Tibial artery (tissue), 4 donors: ENCODE measurements at regions not wholly inside any gene's neighbourhood (a gene's known extent, or its start where the extent isn't known, plus 50 kb on each side); places are given as distances from the start of the nearest gene placed in this dataset.

Experiments used
- DNase-seq, 2 donors: peaks; one replicate each; pipeline ENCODE4 v3.0.0-alpha.2; 2019
- H3K27ac ChIP-seq, 2 donors: fragments of 200-600 bp; sonication (generic) in 1 of 2; 1 replicate in 1 of 2; 2 replicates in 1 of 2; pipeline ENCODE4 v1.5.1; 2018 to 2019; ENCODE audit warnings: mild to moderate bottlenecking in 1 of 2
- H3K27me3 ChIP-seq, 2 donors: fragments of 200-600 bp; sonication (generic) in 1 of 2; one replicate each; pipeline versions ENCODE4 v1.5.1 to v1.6.0; 2016 to 2019
- H3K36me3 ChIP-seq, 3 donors: fragments of 200-600 bp; sonication (generic) in 2 of 3; one replicate each; pipeline ENCODE4 v1.5.1; 2016 to 2019; ENCODE audit warnings: mild to moderate bottlenecking in 2 of 3
- H3K4me1 ChIP-seq, 4 donors: fragments of 200-600 bp; sonication (generic) in 2 of 4; 1 replicate in 3 of 4; 2 replicates in 1 of 4; pipeline ENCODE4 v1.5.1; 2016 to 2019
- H3K4me3 ChIP-seq, 2 donors: fragments of 200-600 bp; sonication (generic) in 1 of 2; 1 replicate in 1 of 2; 2 replicates in 1 of 2; pipeline ENCODE4 v1.5.1; 2018 to 2019; ENCODE audit warnings: mild to moderate bottlenecking in 2 of 2
- H3K9me3 ChIP-seq, 3 donors: fragments of 200-600 bp; sonication (generic) in 1 of 3; one replicate each; pipeline ENCODE4 v1.5.1; 2016 to 2019
- intact Hi-C: fragments of 100-400 bp; cut with DNase I; formaldehyde crosslinking; loops from one replicate; pipeline ENCODE4 v1.15.0; 2023; ENCODE audit warnings: low total_unique reads
- TF ChIP-seq, protein P1 (sequence below), 2 experiments: fragments of 200-600 bp in 1 of 2; fragments of 450-650 bp in 1 of 2; IDR thresholded peaks; one replicate each; pipeline ENCODE4 v1.5.1; 2017 to 2019; ENCODE audit warnings: antibody characterized with exemption in 2 of 2, mild to moderate bottlenecking in 1 of 2, moderate library complexity in 1 of 2

DNA sequence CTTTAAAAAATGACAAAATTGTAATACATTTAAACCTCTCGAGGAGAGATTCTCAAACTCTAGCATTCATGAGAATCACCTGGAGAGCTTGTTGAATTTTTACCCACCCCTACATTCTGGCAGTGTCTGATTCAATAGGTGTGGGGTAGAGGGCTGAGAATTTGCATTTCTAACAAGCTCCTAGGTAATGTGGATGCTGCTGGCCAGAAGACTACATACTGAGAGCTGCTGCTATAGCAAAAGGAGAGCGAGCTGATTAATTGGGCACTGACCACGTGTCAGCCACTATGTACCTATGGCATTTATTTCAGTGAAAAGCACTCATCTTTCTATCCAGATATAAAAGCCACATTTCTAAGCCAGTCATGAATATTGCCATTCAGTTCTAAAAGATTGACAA lies 169.0 kb upstream of the NRSN1 start:
- H3K27me3 ChIP-seq = no peaks in the 10 kb centered on the region
- H3K4me3 ChIP-seq = no peak overlapping the region
- intact Hi-C loops = no loop called here
- H3K4me1 ChIP-seq = no peaks in the 10 kb centered on the region
- TF ChIP-seq, protein P1, sequence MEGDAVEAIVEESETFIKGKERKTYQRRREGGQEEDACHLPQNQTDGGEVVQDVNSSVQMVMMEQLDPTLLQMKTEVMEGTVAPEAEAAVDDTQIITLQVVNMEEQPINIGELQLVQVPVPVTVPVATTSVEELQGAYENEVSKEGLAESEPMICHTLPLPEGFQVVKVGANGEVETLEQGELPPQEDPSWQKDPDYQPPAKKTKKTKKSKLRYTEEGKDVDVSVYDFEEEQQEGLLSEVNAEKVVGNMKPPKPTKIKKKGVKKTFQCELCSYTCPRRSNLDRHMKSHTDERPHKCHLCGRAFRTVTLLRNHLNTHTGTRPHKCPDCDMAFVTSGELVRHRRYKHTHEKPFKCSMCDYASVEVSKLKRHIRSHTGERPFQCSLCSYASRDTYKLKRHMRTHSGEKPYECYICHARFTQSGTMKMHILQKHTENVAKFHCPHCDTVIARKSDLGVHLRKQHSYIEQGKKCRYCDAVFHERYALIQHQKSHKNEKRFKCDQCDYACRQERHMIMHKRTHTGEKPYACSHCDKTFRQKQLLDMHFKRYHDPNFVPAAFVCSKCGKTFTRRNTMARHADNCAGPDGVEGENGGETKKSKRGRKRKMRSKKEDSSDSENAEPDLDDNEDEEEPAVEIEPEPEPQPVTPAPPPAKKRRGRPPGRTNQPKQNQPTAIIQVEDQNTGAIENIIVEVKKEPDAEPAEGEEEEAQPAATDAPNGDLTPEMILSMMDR (IDR thresholded peaks at IDR 0.05) = no peak
- H3K36me3 ChIP-seq = no peaks in the 10 kb centered on the region
- no peaks in the 10 kb centered on the region for H3K9me3 ChIP-seq
- no peak for DNase-seq
- no peak overlapping the region for H3K27ac ChIP-seq

DNA sequence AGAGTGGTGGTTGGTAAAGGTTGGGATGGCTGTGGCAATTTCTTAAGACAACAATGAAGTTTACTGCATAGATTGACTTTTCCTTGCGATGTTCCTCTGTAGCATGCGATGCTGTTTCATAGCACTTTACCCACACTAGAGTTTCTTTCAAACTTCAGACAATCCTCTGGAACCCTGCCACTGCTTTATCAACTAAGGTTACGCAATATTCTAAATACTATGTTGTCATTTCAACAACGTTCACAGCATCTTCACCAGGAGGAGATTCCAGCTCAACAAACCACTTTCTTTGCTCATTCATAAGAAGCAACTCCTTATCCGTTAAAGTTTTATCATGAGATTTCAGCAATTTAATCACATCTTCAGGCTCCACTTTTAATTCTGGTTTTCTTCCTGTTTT lies 161.2 kb upstream of the NRSN1 start:
- intact Hi-C loops = no loop called here
- Histone ChIP-seq H3K36me3 (no peaks in the 10 kb centered on the region), H3K27me3 (no peaks in the 10 kb centered on the region), H3K9me3 (no peaks in the 10 kb centered on the region), H3K4me3 (no peak overlapping the region), H3K4me1 (no peaks in the 10 kb centered on the region), H3K27ac (no peak overlapping the region)
- TF ChIP-seq, protein P1 (IDR thresholded peaks at IDR 0.05) = no peak
- DNase-seq = no peak

DNA sequence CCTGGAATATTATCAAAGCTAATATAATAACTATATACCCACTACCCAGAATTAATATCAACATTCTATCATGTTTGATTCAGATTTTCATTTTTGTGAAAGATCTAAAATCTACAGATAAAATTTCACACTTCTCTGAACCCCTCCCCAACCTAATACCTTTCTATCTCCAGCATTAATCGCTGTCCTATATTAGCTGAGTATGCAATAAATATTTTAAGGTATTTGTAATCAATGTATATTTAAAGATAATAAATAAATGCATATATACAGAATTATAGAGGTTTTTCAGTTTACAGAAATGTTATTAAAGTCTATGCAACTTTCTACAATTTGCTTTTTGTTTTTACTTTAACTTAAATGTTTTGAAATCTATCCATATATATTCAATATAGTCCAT lies 156.7 kb upstream of the NRSN1 start:
- Histone ChIP-seq H3K36me3 (no peaks in the 10 kb centered on the region), H3K9me3 (no peaks in the 10 kb centered on the region), H3K4me3 (no peak overlapping the region), H3K27me3 (no peaks in the 10 kb centered on the region), H3K27ac (no peak overlapping the region), H3K4me1 (no peaks in the 10 kb centered on the region)
- DNase-seq = no peak
- intact Hi-C loops = no loop called here
- TF ChIP-seq, protein P1 (IDR thresholded peaks at IDR 0.05) = no peak

DNA sequence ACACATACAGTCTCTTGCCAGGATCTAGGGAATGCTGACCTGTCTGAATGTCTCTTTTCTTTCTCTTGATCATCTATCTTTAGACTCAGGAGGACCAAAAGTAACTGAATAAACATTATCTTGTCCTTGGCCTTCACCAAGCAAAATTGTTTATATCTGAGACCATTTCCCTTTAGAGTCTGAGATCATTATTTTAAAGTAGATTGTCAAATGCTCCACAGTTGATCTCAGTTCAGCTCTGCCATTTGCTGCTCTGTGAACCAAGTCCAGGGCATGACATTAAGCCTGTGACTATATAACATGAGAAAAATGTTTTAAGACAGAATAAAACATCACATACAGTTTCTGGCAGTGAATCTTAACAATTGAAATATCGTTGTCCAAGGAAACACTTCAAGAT lies 148.3 kb upstream of the NRSN1 start:
- DNase-seq = no peak
- no peaks in the 10 kb centered on the region for H3K27me3 ChIP-seq
- H3K4me3 ChIP-seq = no peak overlapping the region
- no peak overlapping the region for H3K27ac ChIP-seq
- no peaks in the 10 kb centered on the region for H3K9me3 ChIP-seq
- TF ChIP-seq, protein P1 (IDR thresholded peaks at IDR 0.05) = no peak
- H3K36me3 ChIP-seq = no peaks in the 10 kb centered on the region
- intact Hi-C loops = no loop called here
- no peaks in the 10 kb centered on the region for H3K4me1 ChIP-seq

DNA sequence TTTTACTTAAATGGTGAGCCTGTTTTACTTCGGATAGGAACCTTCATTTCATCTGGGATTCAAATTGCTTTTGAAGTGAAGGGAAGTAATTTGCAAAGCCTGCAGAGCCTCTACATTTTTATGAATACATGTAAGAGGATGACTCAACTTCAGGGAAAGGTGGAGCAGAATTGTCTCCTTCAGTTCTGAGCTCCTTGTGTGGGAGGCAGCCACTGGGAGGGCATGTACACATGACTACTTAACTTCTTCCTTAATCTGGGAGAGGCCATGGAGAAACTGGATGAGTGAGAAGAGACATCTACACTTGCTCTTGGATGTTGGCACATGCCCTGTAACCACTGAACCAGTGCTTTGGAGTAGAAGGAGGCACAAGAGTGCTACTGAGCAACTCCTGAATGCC lies 145.1 kb upstream of the NRSN1 start:
- TF ChIP-seq, protein P1 (IDR thresholded peaks at IDR 0.05) = no peak
- intact Hi-C loops = no loop called here
- no peak overlapping the region for H3K27ac ChIP-seq

DNA sequence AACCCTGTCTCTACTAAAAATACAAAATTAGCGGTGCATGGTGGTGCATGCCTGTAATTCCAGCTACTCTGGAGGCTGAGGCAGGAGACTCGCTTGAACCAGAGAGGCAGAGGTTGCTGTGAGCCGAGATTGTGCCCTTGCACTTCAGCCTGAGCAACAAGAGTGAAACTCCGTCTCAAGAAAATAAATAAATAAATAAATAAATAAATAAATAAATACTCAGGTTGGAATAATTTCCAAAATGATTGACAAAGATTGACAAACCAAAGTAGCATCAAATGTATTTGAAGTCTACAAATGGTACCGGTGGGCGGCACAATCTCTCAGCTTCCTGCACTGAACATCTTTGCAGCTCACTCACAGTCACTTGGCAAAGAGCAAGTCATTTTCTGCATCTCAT lies 144.1 kb upstream of the NRSN1 start:
- no peak overlapping the region for H3K27ac ChIP-seq
- H3K9me3 ChIP-seq = no peaks in the 10 kb centered on the region
- intact Hi-C loops = no loop called here
- TF ChIP-seq, protein P1 (IDR thresholded peaks at IDR 0.05) = no peak
- no peak for DNase-seq
- no peaks in the 10 kb centered on the region for H3K36me3 ChIP-seq
- no peaks in the 10 kb centered on the region for H3K4me1 ChIP-seq
- no peak overlapping the region for H3K4me3 ChIP-seq
- no peaks in the 10 kb centered on the region for H3K27me3 ChIP-seq

More for the DNA sequence above, 145.1 kb upstream of the NRSN1 start:
- Histone ChIP-seq H3K27me3 (no peaks in the 10 kb centered on the region), H3K9me3 (no peaks in the 10 kb centered on the region), H3K36me3 (no peaks in the 10 kb centered on the region), H3K4me1 (no peaks in the 10 kb centered on the region), H3K4me3 (no peak overlapping the region)
- no peak for DNase-seq
